ENCODE measurements at regions not wholly inside any gene's neighbourhood (a gene's known extent, or its start where the extent isn't known, plus 50 kb on each side); places are given as distances from the start of the nearest gene placed in this dataset.
A peak's percentile ranks its signal among the peaks of the same experiment; 100 is the strongest.

GRCh38 chr3:187942658-187943241 lies 197.5 kb upstream of the BCL6 start:
- Histone ChIP-seq H3K9me3 (no peaks in the 10 kb centered on the region), H3K36me3 (ENCODE audit: control insufficient read depth, insufficient read depth, low read length) (no peaks in the 10 kb centered on the region), H3K27me3 (replicated peaks; ENCODE audit: control insufficient read depth, insufficient read depth, low read length) (no peaks in the 10 kb centered on the region), H3K4me1 (peaks cover 21% of the 10 kb centered on the region), H3K4me3 (ENCODE audit: low read depth, low read length) (no peak overlapping the region)
- BruUV-seq (replicated peaks): no TSS peak
- Mint-ChIP-seq H3K36me3 (ENCODE audit: insufficient read depth, unreplicated experiment) (no peaks in the 10 kb centered on the region), H3K27ac (ENCODE audit: unreplicated experiment) (no peak overlapping the region), H3K9me3 (ENCODE audit: unreplicated experiment) (no peaks in the 10 kb centered on the region), H3K4me3 (ENCODE audit: unreplicated experiment) (no peak overlapping the region), H3K4me1 (ENCODE audit: low read depth, unreplicated experiment) (peaks cover 7% of the 10 kb centered on the region), H3K27me3 (ENCODE audit: insufficient read depth, unreplicated experiment) (no peaks in the 10 kb centered on the region)
- CTCF ChIA-PET: no interaction called here
- no peak for DNase-seq
- TF ChIP-seq CTCF (IDR thresholded peaks at IDR 0.05; ENCODE audit: insufficient read depth in 1 of 2, low read depth in 1 of 2, low read length in 1 of 2, severe bottlenecking in 1 of 2, unreplicated experiment in 1 of 2): no peak
- POLR2A ChIA-PET: interaction anchor here (0.5 kb wide), 1 partner anchor 60 kb away, joined by 3 read pairs; no protein-coding TSS in a partner anchor
- intact Hi-C loops (cut with micrococcal nuclease; ENCODE audit: unreplicated experiment): loop anchor here (5.0 kb wide), 1 partner anchor 805 kb away; no protein-coding TSS in a partner anchor

DNA sequence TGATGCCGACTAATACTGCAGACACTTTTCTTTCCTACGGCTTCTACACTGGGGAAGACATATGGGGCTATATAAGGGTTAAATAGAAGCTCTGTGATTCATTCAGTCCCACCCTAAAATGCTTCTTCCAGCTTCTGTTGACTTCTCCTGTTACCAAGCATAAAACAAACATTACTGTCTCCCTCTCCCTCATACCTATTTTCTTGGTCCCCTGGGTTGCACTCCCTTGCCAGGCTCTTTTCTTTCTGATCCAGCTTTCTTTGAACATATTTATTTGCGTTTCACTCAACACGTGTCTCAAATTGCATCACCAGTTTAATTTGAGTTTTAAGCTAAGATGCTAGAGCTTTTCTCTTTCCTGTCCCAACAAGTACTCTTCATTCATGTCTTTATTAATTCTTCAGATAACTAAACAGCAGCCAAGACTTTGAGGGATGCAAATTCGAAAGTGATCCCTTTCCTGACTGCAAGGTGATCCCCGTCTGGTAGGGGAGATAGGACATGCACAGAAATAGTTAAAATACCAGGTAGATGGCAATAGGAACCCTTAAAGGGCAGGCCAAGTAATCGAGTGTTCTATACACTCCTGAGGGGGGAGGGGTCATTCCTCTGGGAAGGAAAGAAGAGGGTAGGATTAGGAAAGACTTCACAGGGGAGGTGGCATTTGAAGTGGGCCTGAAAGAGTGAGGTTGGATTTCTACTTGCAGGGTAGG lies 198.6 kb upstream of the BCL6 start:
- POLR2A ChIA-PET: interaction anchor here (0.5 kb wide), 1 partner anchor 810 kb away, joined by 3 read pairs; no protein-coding TSS in a partner anchor
- Histone ChIP-seq H3K36me3 (ENCODE audit: control insufficient read depth, insufficient read depth, low read length) (no peaks in the 10 kb centered on the region), H3K27me3 (replicated peaks; ENCODE audit: control insufficient read depth, insufficient read depth, low read length) (no peaks in the 10 kb centered on the region), H3K4me1 (peaks cover 21% of the 10 kb centered on the region), H3K4me3 (ENCODE audit: low read depth, low read length) (no peak overlapping the region), H3K9me3 (no peaks in the 10 kb centered on the region)
- no peak overlapping the region for H3K4me3 Mint-ChIP-seq (ENCODE audit: unreplicated experiment)
- BruUV-seq (replicated peaks): no TSS peak
- no peak overlapping the region for H3K27ac Mint-ChIP-seq (ENCODE audit: unreplicated experiment)
- H3K36me3 Mint-ChIP-seq (ENCODE audit: insufficient read depth, unreplicated experiment): no peaks in the 10 kb centered on the region
- no peaks in the 10 kb centered on the region for H3K27me3 Mint-ChIP-seq (ENCODE audit: insufficient read depth, unreplicated experiment)
- TF ChIP-seq CTCF (IDR thresholded peaks at IDR 0.05; ENCODE audit: insufficient read depth in 1 of 2, low read depth in 1 of 2, low read length in 1 of 2, severe bottlenecking in 1 of 2, unreplicated experiment in 1 of 2): no peak
- intact Hi-C loops (cut with micrococcal nuclease; ENCODE audit: unreplicated experiment): loop anchor here (5.0 kb wide), 1 partner anchor 803 kb away; no protein-coding TSS in a partner anchor
- DNase-seq: peak in 1 of 2 experiments; percentile 25
- peaks cover 7% of the 10 kb centered on the region for H3K4me1 Mint-ChIP-seq (ENCODE audit: low read depth, unreplicated experiment)
- no peaks in the 10 kb centered on the region for H3K9me3 Mint-ChIP-seq (ENCODE audit: unreplicated experiment)
- CTCF ChIA-PET: interaction anchor here (0.6 to 1.0 kb wide), 2 partner anchors 203 to 268 kb away, joined by 3 read pairs; no protein-coding TSS in a partner anchor

GRCh38 chr3:187944390-187945179 lies 199.3 kb upstream of the BCL6 start:
- no peaks in the 10 kb centered on the region for H3K27me3 Mint-ChIP-seq (ENCODE audit: insufficient read depth, unreplicated experiment)
- H3K4me3 Mint-ChIP-seq (ENCODE audit: unreplicated experiment): no peak overlapping the region
- BruUV-seq (replicated peaks): no TSS peak
- no peak for TF ChIP-seq CTCF (IDR thresholded peaks at IDR 0.05; ENCODE audit: insufficient read depth in 1 of 2, low read depth in 1 of 2, low read length in 1 of 2, severe bottlenecking in 1 of 2, unreplicated experiment in 1 of 2)
- ChIA-PET POLR2A (no interaction called here), CTCF (interaction anchor here (0.6 kb wide), 1 partner anchor 268 kb away, joined by 3 read pairs; no protein-coding TSS in a partner anchor)
- Histone ChIP-seq H3K36me3 (ENCODE audit: control insufficient read depth, insufficient read depth, low read length) (no peaks in the 10 kb centered on the region), H3K9me3 (no peaks in the 10 kb centered on the region), H3K27me3 (replicated peaks; ENCODE audit: control insufficient read depth, insufficient read depth, low read length) (no peaks in the 10 kb centered on the region), H3K4me3 (ENCODE audit: low read depth, low read length) (no peak overlapping the region), H3K4me1 (peaks cover 21% of the 10 kb centered on the region)
- no peaks in the 10 kb centered on the region for H3K36me3 Mint-ChIP-seq (ENCODE audit: insufficient read depth, unreplicated experiment)
- intact Hi-C loops (cut with micrococcal nuclease; ENCODE audit: unreplicated experiment): loop anchor here (5.0 kb wide), 1 partner anchor 803 kb away; no protein-coding TSS in a partner anchor
- no peak overlapping the region for H3K27ac Mint-ChIP-seq (ENCODE audit: unreplicated experiment)
- H3K9me3 Mint-ChIP-seq (ENCODE audit: unreplicated experiment): no peaks in the 10 kb centered on the region
- H3K4me1 Mint-ChIP-seq (ENCODE audit: low read depth, unreplicated experiment): peaks cover 7% of the 10 kb centered on the region
- no peak for DNase-seq

Data from Caco-2 (cell line).